Fibroblast of mammary gland (primary cell): ENCODE measurements at regions not wholly inside any gene's neighbourhood (a gene's known extent, or its start where the extent isn't known, plus 50 kb on each side); places are given as distances from the start of the nearest gene placed in this dataset.

ENCODE experiments used
- DNase-seq: peaks from one replicate; pipeline ENCODE4 v3.0.0-alpha.2; 2010; ENCODE audit warnings: low read depth
- H3K4me3 ChIP-seq: 2 replicates; pipeline ENCODE4 v1.5.1; 2011; ENCODE audit warnings: low read depth, mild to moderate bottlenecking, low read length, moderate library complexity; ENCODE audit not compliant: control insufficient read depth
- CTCF ChIP-seq: conservative IDR thresholded peaks from 2 replicates; pipeline ENCODE4 v1.5.1; 2011; ENCODE audit warnings: low read depth, low read length, inconsistent platforms; ENCODE audit not compliant: control insufficient read depth, insufficient read depth

GRCh38 chr3:104554425-104554824 is 812.3 kb upstream of the ALCAM start:
- DNase-seq: no peak
- TF ChIP-seq CTCF: no peak
- no peak overlapping the region for H3K4me3 ChIP-seq

GRCh38 chr3:104555728-104556127 is 811.0 kb upstream of the ALCAM start:
- DNase-seq: no peak
- no peak overlapping the region for H3K4me3 ChIP-seq
- TF ChIP-seq CTCF: no peak

- no peak overlapping the region for H3K4me3 ChIP-seq
- no peak for DNase-seq
- TF ChIP-seq CTCF: no peak
Measured at GRCh38 chr3:104556372-104557078, 810.2 kb upstream of the ALCAM start.

- DNase-seq: no peak
- no peak overlapping the region for H3K4me3 ChIP-seq
- no peak for TF ChIP-seq CTCF
Measured at GRCh38 chr3:104561324-104561723, 805.4 kb upstream of the ALCAM start.

- peak; percentile 67 for DNase-seq
- peak; percentile 80 for TF ChIP-seq CTCF
- H3K4me3 ChIP-seq: no peak overlapping the region
Measured at GRCh38 chr3:104564045-104564643, 802.6 kb upstream of the ALCAM start.

GRCh38 chr3:104566054-104566453 is 800.7 kb upstream of the ALCAM start:
- DNase-seq: no peak
- H3K4me3 ChIP-seq: no peak overlapping the region
- no peak for TF ChIP-seq CTCF
